ENCODE measurements at regions not wholly inside any gene's neighbourhood (a gene's known extent, or its start where the extent isn't known, plus 50 kb on each side); places are given as distances from the start of the nearest gene placed in this dataset.
A peak's percentile ranks its signal among the peaks of the same experiment; 100 is the strongest.

DNA sequence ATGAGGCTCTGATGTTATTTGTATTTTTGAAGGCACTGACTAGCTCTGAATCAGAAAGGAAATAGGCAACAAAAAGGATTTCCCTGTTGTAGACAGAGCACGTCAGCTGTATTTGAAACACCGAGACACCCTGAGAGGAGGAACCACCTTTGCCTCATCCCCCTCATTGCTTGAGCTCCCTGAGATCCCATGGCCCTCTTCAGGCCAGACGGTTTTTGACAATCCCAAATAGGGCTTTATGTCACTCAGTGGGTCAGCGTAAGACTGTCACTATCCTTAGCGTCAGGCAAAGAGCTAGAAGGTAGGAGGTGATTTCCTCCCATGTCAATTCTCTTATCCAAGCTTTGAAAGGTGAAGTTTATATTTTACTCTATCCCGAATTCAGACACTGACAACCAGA lies 254.3 kb downstream of the ZNF621 start:
- no peak overlapping the region for H3K4me2 ChIP-seq (ENCODE audit: low read length)
- H3K27ac ChIP-seq (ENCODE audit: low read depth, low read length): no peak overlapping the region
- H3K36me3 Mint-ChIP-seq (ENCODE audit: low read depth, unreplicated experiment): no peaks in the 10 kb centered on the region
- FAIRE-seq (no peak), DNase-seq (ENCODE audit: low read depth) (no peak)
- no peak overlapping the region for H3K9ac ChIP-seq (ENCODE audit: low read length)
- H2AFZ ChIP-seq (ENCODE audit: low read depth, low read length): no peak overlapping the region
- no peak overlapping the region for H3K27ac Mint-ChIP-seq (ENCODE audit: unreplicated experiment)
- no peak overlapping the region for H3K4me3 Mint-ChIP-seq (ENCODE audit: unreplicated experiment)
- H4K20me1 ChIP-seq (ENCODE audit: insufficient read depth, low read length): no peaks in the 10 kb centered on the region
- no peaks in the 10 kb centered on the region for H3K4me1 Mint-ChIP-seq (ENCODE audit: low read depth, unreplicated experiment)
- H3K9me3 Mint-ChIP-seq (ENCODE audit: unreplicated experiment): peaks cover 2% of the 10 kb centered on the region
- TF ChIP-seq, protein P1, sequence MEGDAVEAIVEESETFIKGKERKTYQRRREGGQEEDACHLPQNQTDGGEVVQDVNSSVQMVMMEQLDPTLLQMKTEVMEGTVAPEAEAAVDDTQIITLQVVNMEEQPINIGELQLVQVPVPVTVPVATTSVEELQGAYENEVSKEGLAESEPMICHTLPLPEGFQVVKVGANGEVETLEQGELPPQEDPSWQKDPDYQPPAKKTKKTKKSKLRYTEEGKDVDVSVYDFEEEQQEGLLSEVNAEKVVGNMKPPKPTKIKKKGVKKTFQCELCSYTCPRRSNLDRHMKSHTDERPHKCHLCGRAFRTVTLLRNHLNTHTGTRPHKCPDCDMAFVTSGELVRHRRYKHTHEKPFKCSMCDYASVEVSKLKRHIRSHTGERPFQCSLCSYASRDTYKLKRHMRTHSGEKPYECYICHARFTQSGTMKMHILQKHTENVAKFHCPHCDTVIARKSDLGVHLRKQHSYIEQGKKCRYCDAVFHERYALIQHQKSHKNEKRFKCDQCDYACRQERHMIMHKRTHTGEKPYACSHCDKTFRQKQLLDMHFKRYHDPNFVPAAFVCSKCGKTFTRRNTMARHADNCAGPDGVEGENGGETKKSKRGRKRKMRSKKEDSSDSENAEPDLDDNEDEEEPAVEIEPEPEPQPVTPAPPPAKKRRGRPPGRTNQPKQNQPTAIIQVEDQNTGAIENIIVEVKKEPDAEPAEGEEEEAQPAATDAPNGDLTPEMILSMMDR (IDR thresholded peaks at IDR 0.05; ENCODE audit: insufficient read depth, low read depth, low read length): no peak
- no peak for TF ChIP-seq EZH2 (IDR thresholded peaks at IDR 0.05; ENCODE audit: insufficient read depth, low read length)
- H3K4me1 ChIP-seq (ENCODE audit: insufficient read depth, low read length): peaks cover 10% of the 10 kb centered on the region
- H3K27me3 ChIP-seq (ENCODE audit: insufficient read depth, low read length): peaks cover 7% of the 10 kb centered on the region
- H3K36me3 ChIP-seq (ENCODE audit: insufficient read depth, low read length): no peaks in the 10 kb centered on the region
- H3K4me3 ChIP-seq (ENCODE audit: insufficient read depth, low read depth, low read length): no peak overlapping the region
- H3K9me3 ChIP-seq (ENCODE audit: insufficient read depth, low read depth, low read length): no peaks in the 10 kb centered on the region
- H3K79me2 ChIP-seq (ENCODE audit: insufficient read depth, low read length): no peaks in the 10 kb centered on the region
- peaks cover 24% of the 10 kb centered on the region for H3K27me3 Mint-ChIP-seq (ENCODE audit: low read depth, unreplicated experiment)

DNA sequence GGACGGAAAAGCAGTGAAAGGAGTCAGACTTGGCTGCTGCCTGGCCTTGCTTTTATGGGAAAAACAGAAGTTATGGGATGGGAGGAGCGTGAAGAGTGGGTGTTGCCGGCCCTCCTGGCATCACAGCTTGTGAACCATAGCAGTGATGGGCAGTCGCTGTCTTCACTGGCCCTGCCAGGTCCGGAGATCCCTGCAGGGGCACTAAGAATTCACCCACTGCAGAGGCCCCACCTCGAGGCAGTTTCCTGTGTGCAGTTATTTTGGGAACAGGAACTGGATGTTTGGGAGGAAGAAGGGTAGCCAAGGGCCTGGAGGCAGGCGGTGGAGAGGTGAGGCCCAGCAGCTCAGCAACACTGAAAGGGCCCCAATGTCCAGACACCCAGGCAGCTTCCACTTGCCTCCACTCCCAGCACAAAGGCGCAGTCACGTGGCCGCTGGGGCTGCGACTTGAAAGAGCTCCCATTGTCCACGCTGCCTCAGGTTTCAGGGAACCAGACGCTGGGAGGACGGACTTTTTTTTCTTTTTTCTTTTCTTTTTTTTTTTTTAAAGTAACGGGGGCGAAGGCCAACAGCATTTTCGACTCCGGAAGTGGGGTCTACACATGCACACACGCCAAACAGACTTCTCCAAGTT lies 255.6 kb downstream of the ZNF621 start:
- Mint-ChIP-seq H3K4me1 (ENCODE audit: low read depth, unreplicated experiment) (no peaks in the 10 kb centered on the region), H3K27me3 (ENCODE audit: low read depth, unreplicated experiment) (peaks cover 20% of the 10 kb centered on the region), H3K36me3 (ENCODE audit: low read depth, unreplicated experiment) (no peaks in the 10 kb centered on the region), H3K27ac (ENCODE audit: unreplicated experiment) (no peak overlapping the region), H3K9me3 (ENCODE audit: unreplicated experiment) (peaks cover 2% of the 10 kb centered on the region), H3K4me3 (ENCODE audit: unreplicated experiment) (no peak overlapping the region)
- H3K79me2 ChIP-seq (ENCODE audit: insufficient read depth, low read length): no peaks in the 10 kb centered on the region
- peak overlapping the region; percentile 38 for H3K4me3 ChIP-seq (ENCODE audit: insufficient read depth, low read depth, low read length)
- H3K27ac ChIP-seq (ENCODE audit: low read depth, low read length): no peak overlapping the region
- peak overlapping the region; percentile 79 for H3K4me2 ChIP-seq (ENCODE audit: low read length)
- H3K9ac ChIP-seq (ENCODE audit: low read length): no peak overlapping the region
- H4K20me1 ChIP-seq (ENCODE audit: insufficient read depth, low read length): no peaks in the 10 kb centered on the region
- FAIRE-seq (no peak), DNase-seq (ENCODE audit: low read depth) (peak; percentile 60)
- no peaks in the 10 kb centered on the region for H3K27me3 ChIP-seq (ENCODE audit: insufficient read depth, low read length)
- no peaks in the 10 kb centered on the region for H3K9me3 ChIP-seq (ENCODE audit: insufficient read depth, low read depth, low read length)
- peak overlapping the region; percentile 86 for H2AFZ ChIP-seq (ENCODE audit: low read depth, low read length)
- no peaks in the 10 kb centered on the region for H3K36me3 ChIP-seq (ENCODE audit: insufficient read depth, low read length)
- H3K4me1 ChIP-seq (ENCODE audit: insufficient read depth, low read length): peaks cover 10% of the 10 kb centered on the region
- TF ChIP-seq, protein P1 (IDR thresholded peaks at IDR 0.05; ENCODE audit: insufficient read depth, low read depth, low read length): no peak
- no peak for TF ChIP-seq EZH2 (IDR thresholded peaks at IDR 0.05; ENCODE audit: insufficient read depth, low read length)

DNA sequence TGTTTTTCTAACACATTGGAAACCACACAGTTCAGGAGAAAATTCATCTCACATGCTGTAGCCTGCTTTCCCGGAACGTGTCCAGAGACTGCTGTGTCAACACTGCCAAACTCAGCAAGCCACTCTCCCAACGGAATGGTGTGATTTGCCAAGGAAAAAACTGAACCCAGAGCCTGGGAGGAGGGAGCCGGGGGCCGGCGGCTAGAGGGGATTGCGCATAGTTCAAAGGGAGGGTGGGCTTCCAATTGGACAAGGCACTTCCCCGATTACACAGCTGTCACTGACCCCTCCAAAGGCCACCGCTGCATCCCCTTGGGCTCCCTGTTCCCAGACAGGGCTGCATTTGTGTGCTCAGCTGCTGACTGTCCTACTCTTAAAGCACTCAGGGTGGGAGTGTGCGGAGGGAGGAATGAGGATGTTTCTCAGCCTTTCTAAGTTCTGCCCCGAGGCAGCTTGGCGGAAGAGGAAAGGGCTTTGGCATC lies 256.2 kb downstream of the ZNF621 start:
- H3K4me1 ChIP-seq (ENCODE audit: insufficient read depth, low read length): peaks cover 10% of the 10 kb centered on the region
- no peaks in the 10 kb centered on the region for H3K9me3 ChIP-seq (ENCODE audit: insufficient read depth, low read depth, low read length)
- TF ChIP-seq EZH2 (IDR thresholded peaks at IDR 0.05; ENCODE audit: insufficient read depth, low read length): no peak
- TF ChIP-seq, protein P1 (IDR thresholded peaks at IDR 0.05; ENCODE audit: insufficient read depth, low read depth, low read length): no peak
- H3K79me2 ChIP-seq (ENCODE audit: insufficient read depth, low read length): no peaks in the 10 kb centered on the region
- Mint-ChIP-seq H3K36me3 (ENCODE audit: low read depth, unreplicated experiment) (no peaks in the 10 kb centered on the region), H3K27me3 (ENCODE audit: low read depth, unreplicated experiment) (peaks cover 24% of the 10 kb centered on the region), H3K4me1 (ENCODE audit: low read depth, unreplicated experiment) (no peaks in the 10 kb centered on the region), H3K9me3 (ENCODE audit: unreplicated experiment) (peaks cover 4% of the 10 kb centered on the region), H3K4me3 (ENCODE audit: unreplicated experiment) (no peak overlapping the region), H3K27ac (ENCODE audit: unreplicated experiment) (no peak overlapping the region)
- H4K20me1 ChIP-seq (ENCODE audit: insufficient read depth, low read length): no peaks in the 10 kb centered on the region
- DNase-seq (ENCODE audit: low read depth) (peak; percentile 15), FAIRE-seq (no peak)
- H3K4me3 ChIP-seq (ENCODE audit: insufficient read depth, low read depth, low read length): peak overlapping the region; percentile 38
- H3K9ac ChIP-seq (ENCODE audit: low read length): no peak overlapping the region
- no peaks in the 10 kb centered on the region for H3K27me3 ChIP-seq (ENCODE audit: insufficient read depth, low read length)
- H3K36me3 ChIP-seq (ENCODE audit: insufficient read depth, low read length): no peaks in the 10 kb centered on the region
- no peak overlapping the region for H3K27ac ChIP-seq (ENCODE audit: low read depth, low read length)
- peak overlapping the region; percentile 86 for H2AFZ ChIP-seq (ENCODE audit: low read depth, low read length)
- peak overlapping the region; percentile 79 for H3K4me2 ChIP-seq (ENCODE audit: low read length)
